ENCODE measurements at regions not wholly inside any gene's neighbourhood (a gene's known extent, or its start where the extent isn't known, plus 50 kb on each side); places are given as distances from the start of the nearest gene placed in this dataset.

DNA sequence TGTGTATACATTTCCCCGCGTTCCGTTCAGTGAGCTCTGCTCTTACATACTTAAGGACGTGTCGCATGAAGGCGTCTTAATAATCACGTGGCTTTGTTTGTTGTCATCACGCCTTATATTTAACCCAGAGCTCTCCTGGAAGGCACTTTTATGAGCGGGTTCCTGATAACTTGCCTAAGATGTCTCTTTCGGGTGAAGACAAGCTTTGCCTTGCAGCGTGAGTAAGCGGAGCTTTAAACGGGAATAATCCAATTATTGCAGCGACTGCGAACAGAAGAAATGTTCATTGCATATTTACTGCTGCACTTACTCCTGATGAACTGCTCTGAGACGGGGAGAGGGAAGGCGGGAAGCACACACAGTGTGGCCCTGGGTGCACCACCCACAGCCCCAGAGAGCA is 1128.2 kb downstream of the BRD1 start:
- Histone ChIP-seq H3K4me3 (no peak overlapping the region), H3K27me3 (no peaks in the 10 kb centered on the region), H3K9me3 (no peaks in the 10 kb centered on the region), H3K4me1 (no peaks in the 10 kb centered on the region), H3K36me3 (no peaks in the 10 kb centered on the region), H3K27ac (no peak overlapping the region)
- TF ChIP-seq, protein P1, sequence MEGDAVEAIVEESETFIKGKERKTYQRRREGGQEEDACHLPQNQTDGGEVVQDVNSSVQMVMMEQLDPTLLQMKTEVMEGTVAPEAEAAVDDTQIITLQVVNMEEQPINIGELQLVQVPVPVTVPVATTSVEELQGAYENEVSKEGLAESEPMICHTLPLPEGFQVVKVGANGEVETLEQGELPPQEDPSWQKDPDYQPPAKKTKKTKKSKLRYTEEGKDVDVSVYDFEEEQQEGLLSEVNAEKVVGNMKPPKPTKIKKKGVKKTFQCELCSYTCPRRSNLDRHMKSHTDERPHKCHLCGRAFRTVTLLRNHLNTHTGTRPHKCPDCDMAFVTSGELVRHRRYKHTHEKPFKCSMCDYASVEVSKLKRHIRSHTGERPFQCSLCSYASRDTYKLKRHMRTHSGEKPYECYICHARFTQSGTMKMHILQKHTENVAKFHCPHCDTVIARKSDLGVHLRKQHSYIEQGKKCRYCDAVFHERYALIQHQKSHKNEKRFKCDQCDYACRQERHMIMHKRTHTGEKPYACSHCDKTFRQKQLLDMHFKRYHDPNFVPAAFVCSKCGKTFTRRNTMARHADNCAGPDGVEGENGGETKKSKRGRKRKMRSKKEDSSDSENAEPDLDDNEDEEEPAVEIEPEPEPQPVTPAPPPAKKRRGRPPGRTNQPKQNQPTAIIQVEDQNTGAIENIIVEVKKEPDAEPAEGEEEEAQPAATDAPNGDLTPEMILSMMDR (IDR thresholded peaks at IDR 0.05): no peak
- no peak for DNase-seq (ENCODE audit: low spot score)

DNA sequence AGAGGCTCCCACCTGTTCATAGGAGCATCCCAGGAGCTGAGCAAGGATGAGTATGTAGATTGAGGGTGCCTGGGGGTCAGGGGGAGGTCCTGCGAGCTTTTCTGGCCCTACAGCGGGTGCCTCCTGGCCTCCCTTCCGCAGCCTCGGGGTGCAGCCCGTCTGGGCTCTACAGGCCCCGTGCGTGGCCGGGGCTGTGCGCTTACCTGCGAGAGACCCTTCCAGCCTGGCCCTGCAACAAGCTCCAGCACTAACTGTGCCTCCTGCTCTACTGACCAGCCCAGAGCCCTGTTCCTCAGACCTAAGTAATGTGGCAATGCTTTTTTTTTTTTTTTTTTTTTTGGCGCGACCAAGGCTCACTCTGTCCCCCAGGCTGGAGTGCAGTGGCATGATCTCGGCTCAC is 1129.1 kb downstream of the BRD1 start:
- TF ChIP-seq, protein P1 (IDR thresholded peaks at IDR 0.05): no peak

DNA sequence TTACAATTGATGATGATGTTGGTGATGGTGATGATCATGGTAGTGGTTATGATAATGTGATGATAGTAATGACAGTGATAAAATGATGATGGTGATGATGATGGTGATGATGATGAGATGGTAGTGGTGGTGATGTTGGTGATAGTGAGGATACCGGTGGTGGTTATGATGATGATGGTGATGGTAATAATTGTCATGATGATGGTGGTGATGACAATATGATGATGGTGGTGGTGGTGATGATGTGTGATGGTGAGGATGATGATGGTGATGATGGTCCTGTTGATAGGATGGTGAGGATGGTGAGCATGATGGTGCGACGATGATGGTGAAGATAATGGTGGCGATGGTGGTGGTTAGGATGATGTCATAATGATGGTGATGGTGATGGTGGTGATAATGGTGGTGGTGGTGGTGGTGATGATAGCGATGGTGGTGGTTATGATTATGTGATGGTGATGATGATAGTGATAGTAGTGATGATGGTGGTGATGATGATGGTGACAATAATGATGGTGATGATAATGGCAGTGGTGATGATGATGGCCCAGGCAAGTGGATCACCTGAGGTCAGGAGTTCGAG is 1129.9 kb downstream of the BRD1 start:
- TF ChIP-seq, protein P1 (IDR thresholded peaks at IDR 0.05): no peak
- no peak for DNase-seq (ENCODE audit: low spot score)

More for the DNA sequence above, 1129.1 kb downstream of the BRD1 start:
- H3K27me3 ChIP-seq: no peaks in the 10 kb centered on the region
- no peaks in the 10 kb centered on the region for H3K9me3 ChIP-seq
- no peak overlapping the region for H3K4me3 ChIP-seq
- no peaks in the 10 kb centered on the region for H3K36me3 ChIP-seq
- no peaks in the 10 kb centered on the region for H3K4me1 ChIP-seq
- DNase-seq (ENCODE audit: low spot score): no peak
- no peak overlapping the region for H3K27ac ChIP-seq

DNA sequence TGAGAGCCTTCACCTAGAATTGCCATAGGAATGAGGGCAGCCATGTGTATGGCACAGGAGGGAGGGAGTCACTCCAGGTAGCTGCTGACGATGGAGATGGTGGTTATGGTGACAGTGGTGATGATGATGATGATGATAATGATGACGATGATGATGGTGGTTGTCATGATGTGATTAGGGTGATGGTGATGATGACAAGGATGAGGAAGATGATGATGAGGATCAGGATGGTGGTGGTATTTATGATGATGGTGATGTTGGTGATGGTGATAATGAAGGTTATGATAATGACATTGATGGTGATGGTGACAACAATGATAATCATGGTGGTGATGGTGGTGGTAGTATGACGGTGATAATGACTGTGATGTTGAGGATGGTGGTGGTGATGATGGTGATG is 1130.5 kb downstream of the BRD1 start:
- no peaks in the 10 kb centered on the region for H3K36me3 ChIP-seq
- TF ChIP-seq, protein P1 (IDR thresholded peaks at IDR 0.05): no peak

More for the DNA sequence above, 1129.9 kb downstream of the BRD1 start:
- Histone ChIP-seq H3K4me1 (no peaks in the 10 kb centered on the region), H3K27me3 (no peaks in the 10 kb centered on the region), H3K36me3 (no peaks in the 10 kb centered on the region), H3K4me3 (no peak overlapping the region), H3K27ac (no peak overlapping the region), H3K9me3 (no peaks in the 10 kb centered on the region)

DNA sequence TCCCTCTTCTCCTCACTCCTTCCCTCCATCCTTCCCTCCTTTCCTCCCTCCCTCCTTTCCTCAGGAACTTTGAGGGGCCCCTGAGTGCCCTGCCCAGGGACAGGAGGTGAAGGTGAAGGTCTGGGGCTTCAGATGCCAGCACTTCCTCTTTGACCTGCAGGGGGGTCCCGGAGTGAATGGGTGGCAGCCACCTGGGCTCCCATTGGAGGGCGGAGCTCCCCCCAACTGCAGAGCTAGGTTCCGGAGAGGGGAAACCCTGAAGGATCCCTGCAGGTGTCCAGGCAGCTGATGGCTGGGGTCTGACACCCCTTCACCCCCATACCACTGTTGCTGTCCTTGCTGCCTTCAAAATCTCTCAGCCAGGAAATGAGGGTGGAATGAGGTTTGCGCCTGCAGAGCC is 1131.3 kb downstream of the BRD1 start:
- no peaks in the 10 kb centered on the region for H3K4me1 ChIP-seq
- DNase-seq (ENCODE audit: low spot score): no peak
- H3K4me3 ChIP-seq: no peak overlapping the region
- H3K27me3 ChIP-seq: no peaks in the 10 kb centered on the region
- no peak overlapping the region for H3K27ac ChIP-seq
- H3K9me3 ChIP-seq: no peaks in the 10 kb centered on the region
- TF ChIP-seq, protein P1 (IDR thresholded peaks at IDR 0.05): no peak
- H3K36me3 ChIP-seq: no peaks in the 10 kb centered on the region

More for the DNA sequence above, 1130.5 kb downstream of the BRD1 start:
- no peak for DNase-seq (ENCODE audit: low spot score)
- no peak overlapping the region for H3K27ac ChIP-seq
- no peak overlapping the region for H3K4me3 ChIP-seq
- H3K4me1 ChIP-seq: no peaks in the 10 kb centered on the region
- no peaks in the 10 kb centered on the region for H3K27me3 ChIP-seq
- H3K9me3 ChIP-seq: no peaks in the 10 kb centered on the region

DNA sequence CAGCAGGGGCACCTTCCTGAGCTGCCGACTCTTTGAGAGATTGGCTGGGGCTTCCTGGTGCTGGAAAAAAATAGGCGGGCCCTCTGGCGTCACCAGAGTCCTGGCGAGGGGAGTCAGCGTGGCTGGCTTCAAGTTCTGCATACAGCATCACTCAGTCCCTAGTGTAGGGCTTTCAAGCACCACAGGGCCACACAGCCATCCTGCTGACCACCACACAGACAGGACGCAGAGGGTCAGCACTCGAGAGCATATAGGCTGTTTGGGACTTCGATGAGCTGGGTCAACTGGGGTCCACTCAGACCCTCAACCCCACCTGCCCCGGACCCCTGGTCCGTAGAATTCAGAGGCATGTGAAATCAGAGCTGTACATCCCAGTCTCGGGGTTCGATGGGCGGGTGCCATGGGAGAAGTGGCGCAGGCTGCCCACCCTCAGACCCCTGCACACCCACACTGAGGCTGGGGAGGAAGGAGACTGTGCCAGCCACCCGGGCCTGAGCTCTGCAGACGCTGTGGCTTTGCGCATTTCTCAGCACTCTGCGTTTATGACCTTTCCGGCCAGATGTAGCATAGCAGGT is 1131.9 kb downstream of the BRD1 start:
- Histone ChIP-seq H3K4me1 (no peaks in the 10 kb centered on the region), H3K27me3 (no peaks in the 10 kb centered on the region), H3K27ac (no peak overlapping the region), H3K36me3 (no peaks in the 10 kb centered on the region), H3K9me3 (no peaks in the 10 kb centered on the region), H3K4me3 (no peak overlapping the region)
- TF ChIP-seq, protein P1 (IDR thresholded peaks at IDR 0.05): no peak
- no peak for DNase-seq (ENCODE audit: low spot score)

All from right atrium auricular region (tissue), 2 donors.